ENCODE measurements at regions not wholly inside any gene's neighbourhood (a gene's known extent, or its start where the extent isn't known, plus 50 kb on each side); places are given as distances from the start of the nearest gene placed in this dataset.

GRCh38 chr7:32217341-32218153 lies 147.3 kb upstream of the PDE1C start:
- WGBS = 72% methylated on average over 5 of the region's 5 CpGs
- H3K27ac ChIP-seq = no peak overlapping the region
- H3K4me1 ChIP-seq = no peaks in the 10 kb centered on the region
- H3K36me3 ChIP-seq = no peaks in the 10 kb centered on the region
- TF ChIP-seq POLR2AphosphoS5 (IDR thresholded peaks at IDR 0.05) = no peak
- no peak for TF ChIP-seq POLR2A (IDR thresholded peaks at IDR 0.05)
- TF ChIP-seq EP300 (IDR thresholded peaks at IDR 0.05) = no peak
- no peak for TF ChIP-seq CTCF (IDR thresholded peaks at IDR 0.05)
- no peaks in the 10 kb centered on the region for H3K9me3 ChIP-seq
- H3K4me3 ChIP-seq = no peak overlapping the region
- DNase-seq (ENCODE audit: low spot score in 2 of 2) = no peak
- no peaks in the 10 kb centered on the region for H3K27me3 ChIP-seq

- no peak for TF ChIP-seq POLR2A (IDR thresholded peaks at IDR 0.05)
- TF ChIP-seq EP300 (IDR thresholded peaks at IDR 0.05) = no peak
- Histone ChIP-seq H3K4me3 (no peak overlapping the region), H3K9me3 (no peaks in the 10 kb centered on the region), H3K36me3 (no peaks in the 10 kb centered on the region), H3K4me1 (no peaks in the 10 kb centered on the region), H3K27me3 (no peaks in the 10 kb centered on the region), H3K27ac (no peak overlapping the region)
- WGBS = 100% methylated on average over 2 of the region's 4 CpGs
- no peak for DNase-seq (ENCODE audit: low spot score in 2 of 2)
Measured at GRCh38 chr7:32216759-32217158, 146.6 kb upstream of the PDE1C start.

- H3K4me3 ChIP-seq = no peak overlapping the region
- no peak for DNase-seq (ENCODE audit: low spot score in 2 of 2)
- no peaks in the 10 kb centered on the region for H3K4me1 ChIP-seq
- TF ChIP-seq POLR2AphosphoS5 (IDR thresholded peaks at IDR 0.05) (no peak), CTCF (IDR thresholded peaks at IDR 0.05) (no peak), EP300 (IDR thresholded peaks at IDR 0.05) (no peak), POLR2A (IDR thresholded peaks at IDR 0.05) (no peak)
- 73% methylated on average over 1 of the region's 1 CpG for WGBS
- H3K27ac ChIP-seq = no peak overlapping the region
- H3K36me3 ChIP-seq = no peaks in the 10 kb centered on the region
- H3K9me3 ChIP-seq = no peaks in the 10 kb centered on the region
- no peaks in the 10 kb centered on the region for H3K27me3 ChIP-seq
Measured at GRCh38 chr7:32215697-32216096, 145.5 kb upstream of the PDE1C start.

GRCh38 chr7:32214913-32215312 lies 144.7 kb upstream of the PDE1C start:
- no peak for DNase-seq (ENCODE audit: low spot score in 2 of 2)
- H3K36me3 ChIP-seq = no peaks in the 10 kb centered on the region
- H3K4me1 ChIP-seq = no peaks in the 10 kb centered on the region
- no peaks in the 10 kb centered on the region for H3K9me3 ChIP-seq
- H3K27ac ChIP-seq = no peak overlapping the region
- TF ChIP-seq EP300 (IDR thresholded peaks at IDR 0.05) (no peak), CTCF (IDR thresholded peaks at IDR 0.05) (no peak), POLR2A (IDR thresholded peaks at IDR 0.05) (no peak), POLR2AphosphoS5 (IDR thresholded peaks at IDR 0.05) (no peak)
- H3K4me3 ChIP-seq = no peak overlapping the region
- no peaks in the 10 kb centered on the region for H3K27me3 ChIP-seq
- WGBS = 83% methylated on average over 2 of the region's 4 CpGs

- Histone ChIP-seq H3K36me3 (no peaks in the 10 kb centered on the region), H3K9me3 (no peaks in the 10 kb centered on the region), H3K27me3 (no peaks in the 10 kb centered on the region), H3K4me3 (no peak overlapping the region), H3K4me1 (no peaks in the 10 kb centered on the region), H3K27ac (no peak overlapping the region)
- TF ChIP-seq POLR2A (IDR thresholded peaks at IDR 0.05) (no peak), POLR2AphosphoS5 (IDR thresholded peaks at IDR 0.05) (no peak), CTCF (IDR thresholded peaks at IDR 0.05) (no peak), EP300 (IDR thresholded peaks at IDR 0.05) (no peak)
- no peak for DNase-seq (ENCODE audit: low spot score in 2 of 2)
- 77% methylated on average over 7 of the region's 7 CpGs for WGBS
Measured at GRCh38 chr7:32212321-32212720, 142.1 kb upstream of the PDE1C start.

Data from suprapubic skin (tissue), 4 donors.